GM18519 (cell line): ENCODE measurements at regions not wholly inside any gene's neighbourhood (a gene's known extent, or its start where the extent isn't known, plus 50 kb on each side); places are given as distances from the start of the nearest gene placed in this dataset.
"Not testable (repeated sequence)": the region's sequence is repeated elsewhere in the genome, so short reads cannot be mapped to it uniquely, and the experiment has no call there.

Experiments
- ATAC-seq: cut with Tn5 transposase; IDR thresholded peaks from one replicate; pipeline ENCODE4 v1.9.1; 2021; ENCODE audit warnings: mild to moderate bottlenecking, moderate library complexity; ENCODE audit not compliant: unreplicated experiment, low FRiP score

DNA sequence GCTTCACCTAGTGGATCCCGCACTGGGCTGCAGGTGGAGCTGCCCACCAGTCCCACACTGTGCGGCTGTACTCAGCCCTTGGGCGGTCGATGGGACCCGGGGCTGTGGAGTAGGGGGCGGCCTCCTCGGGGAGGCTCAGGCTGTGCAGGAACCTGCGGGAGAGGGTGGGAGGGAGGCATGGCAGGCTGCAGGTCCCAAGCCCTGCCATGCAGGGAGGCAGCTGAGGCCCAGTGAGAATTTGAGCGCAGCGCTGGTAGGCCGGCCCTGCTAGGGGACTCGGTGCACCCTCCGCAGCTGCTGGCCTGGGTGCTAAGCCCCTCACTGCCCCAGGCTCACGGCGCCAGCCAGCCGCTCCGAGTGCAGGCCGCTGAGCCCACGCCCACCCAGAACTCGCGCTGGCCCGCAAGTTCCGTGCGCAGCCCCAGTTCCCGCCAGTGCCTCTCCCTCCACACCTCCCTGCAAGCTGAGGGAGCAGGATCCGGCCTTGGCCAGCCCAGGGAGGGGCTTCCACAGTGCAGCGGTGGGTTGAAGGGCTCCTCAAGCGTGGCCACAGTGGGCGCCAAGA is 1407.6 kb downstream of the EPHA7 start:
- no peak for ATAC-seq

DNA sequence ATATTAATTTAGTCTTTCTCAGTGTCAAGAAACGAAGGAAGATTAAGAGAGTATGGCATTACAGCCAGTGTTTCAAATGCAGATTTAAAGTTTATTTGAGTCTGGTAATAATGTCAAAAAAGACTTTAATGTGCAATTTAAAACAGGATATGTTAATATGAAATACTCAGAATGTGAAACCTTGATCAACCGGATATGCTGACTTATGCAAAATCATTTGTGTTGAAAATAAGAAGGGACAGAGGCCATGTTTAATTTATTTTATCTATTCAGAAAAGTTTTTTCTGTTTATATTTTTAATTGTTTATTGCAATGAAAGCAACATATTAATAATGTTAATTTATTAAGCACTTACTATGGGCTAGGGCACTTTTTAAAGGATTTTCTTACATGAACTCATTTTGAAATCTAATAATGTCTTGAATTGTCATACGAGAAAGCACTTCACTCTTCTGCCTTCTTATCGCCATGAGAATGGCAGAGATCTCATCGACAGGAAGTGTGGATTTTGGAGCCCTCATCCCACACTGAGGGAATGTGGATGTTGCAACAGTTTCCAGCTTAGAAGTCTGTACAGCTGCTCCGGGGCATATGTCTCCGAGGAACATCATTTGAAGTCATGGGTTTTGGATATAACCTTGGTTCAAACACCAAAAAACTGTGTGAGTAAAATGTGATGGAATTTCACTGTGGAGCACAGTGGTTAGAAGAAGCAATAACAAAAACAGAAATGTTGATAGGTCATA is 1410.4 kb downstream of the EPHA7 start:
- ATAC-seq, result no peak

DNA sequence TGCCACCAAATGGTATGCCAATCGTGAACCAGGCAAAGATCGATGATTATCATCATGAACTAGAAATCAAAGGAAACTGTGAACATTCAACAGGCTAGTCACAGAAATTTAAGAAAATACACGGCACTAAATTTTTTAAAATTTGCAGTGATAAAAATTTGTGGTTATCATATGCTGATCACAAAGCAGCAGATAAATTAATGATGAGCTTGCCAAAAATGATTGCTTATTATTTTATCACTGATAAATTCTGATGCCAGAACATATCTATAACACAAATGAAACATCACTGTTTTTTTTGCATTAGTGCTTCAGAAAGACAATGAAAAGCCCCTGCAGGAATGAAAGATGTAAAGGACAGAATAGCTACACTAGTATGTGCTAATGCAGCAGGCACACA is 1413.2 kb upstream of the MAP3K7 start:
- no peak for ATAC-seq

DNA sequence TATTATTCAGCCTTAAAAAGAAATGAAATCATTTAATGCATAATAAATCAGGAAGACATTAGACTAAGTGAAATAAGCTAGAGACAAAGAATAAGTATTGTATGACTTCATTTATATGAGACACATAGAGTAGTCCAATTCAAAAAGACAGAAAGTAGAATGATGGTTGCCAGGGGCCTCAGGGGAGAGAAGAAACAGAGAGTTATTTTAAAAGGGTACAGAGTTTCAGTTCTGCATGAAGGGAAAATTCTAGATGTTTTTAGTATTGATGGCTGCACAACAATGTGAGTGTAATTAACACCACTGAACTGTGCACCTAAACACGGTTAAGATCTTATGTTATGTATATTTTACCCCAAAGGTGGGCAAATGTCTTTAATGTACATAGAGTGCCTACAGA is 1407.9 kb upstream of the MAP3K7 start:
- ATAC-seq, result no peak

DNA sequence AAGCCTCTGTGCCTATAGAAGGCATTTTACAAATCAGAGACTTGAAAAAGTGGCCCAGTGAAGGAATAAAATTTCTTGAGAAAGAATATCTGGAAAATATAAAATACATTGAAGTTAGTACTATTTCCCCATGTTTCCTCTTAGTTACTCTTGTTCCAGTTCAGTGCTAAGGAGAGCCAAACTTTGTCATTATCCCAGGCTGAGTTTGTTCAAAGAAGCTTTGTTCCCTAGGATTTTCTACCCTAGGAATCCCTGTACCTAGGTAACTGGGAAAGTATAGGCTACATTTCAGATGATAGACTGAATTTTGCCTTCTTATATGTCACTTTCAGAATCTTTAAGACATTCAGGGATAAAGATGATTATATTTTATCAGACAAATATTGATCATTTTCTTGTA is 1395.7 kb upstream of the MAP3K7 start:
- ATAC-seq, result no peak

DNA sequence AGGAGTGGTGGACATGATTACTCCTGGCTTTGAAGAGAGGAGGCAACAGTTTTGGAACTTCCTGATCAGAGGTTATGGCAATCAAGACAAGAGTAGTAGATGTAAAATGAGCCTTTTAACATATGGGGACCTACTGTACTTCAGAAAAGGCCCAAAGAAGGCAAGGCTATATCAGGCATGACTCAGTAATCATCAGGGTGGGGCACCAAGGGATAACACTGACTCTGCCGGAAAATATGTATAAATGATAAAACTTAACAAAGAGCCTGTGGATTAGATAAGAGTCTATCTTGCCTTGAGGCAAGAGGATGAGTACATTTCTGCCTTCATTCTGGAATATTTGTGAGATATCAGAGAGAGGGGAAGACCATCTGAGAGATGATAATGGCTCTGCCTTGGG is 1389.9 kb upstream of the MAP3K7 start:
- no peak for ATAC-seq

DNA sequence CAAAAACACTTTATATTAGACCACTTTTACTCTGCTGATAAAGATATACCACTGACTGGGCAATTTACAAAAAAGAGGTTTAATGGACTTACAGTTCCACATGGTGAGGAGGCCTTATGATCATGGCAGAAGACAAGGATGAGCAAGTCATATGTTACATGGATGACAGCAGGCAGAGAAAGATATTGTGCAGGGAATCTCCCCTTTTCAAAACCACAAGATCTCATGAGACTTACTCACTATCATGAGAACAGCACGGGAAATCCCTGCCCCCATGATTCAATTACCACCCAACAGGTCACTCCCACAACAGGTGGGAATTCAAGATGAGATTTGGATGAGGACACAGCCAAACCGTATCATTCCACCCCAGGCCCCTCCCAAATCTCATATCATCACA is 1383.8 kb upstream of the MAP3K7 start:
- no peak for ATAC-seq

DNA sequence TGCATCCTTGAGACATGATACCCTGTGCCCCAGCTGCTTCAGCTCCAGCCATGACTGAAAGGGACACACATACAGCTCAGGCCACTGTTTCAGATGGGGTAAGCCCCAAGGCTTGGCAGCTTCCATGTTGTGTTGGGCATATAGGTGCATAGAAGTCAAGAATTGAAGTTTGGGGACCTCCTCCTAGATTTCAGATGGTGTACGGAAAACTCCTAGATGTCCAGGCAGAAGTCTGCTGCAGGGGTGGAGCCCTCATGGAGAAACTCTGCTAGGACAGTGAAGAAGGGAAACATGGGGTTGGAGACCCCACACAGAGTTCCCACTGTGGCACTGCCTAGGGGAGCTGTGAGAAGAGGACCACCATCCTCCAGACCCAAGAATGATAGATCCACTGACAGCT is 1379.0 kb upstream of the MAP3K7 start:
- ATAC-seq, result no peak

DNA sequence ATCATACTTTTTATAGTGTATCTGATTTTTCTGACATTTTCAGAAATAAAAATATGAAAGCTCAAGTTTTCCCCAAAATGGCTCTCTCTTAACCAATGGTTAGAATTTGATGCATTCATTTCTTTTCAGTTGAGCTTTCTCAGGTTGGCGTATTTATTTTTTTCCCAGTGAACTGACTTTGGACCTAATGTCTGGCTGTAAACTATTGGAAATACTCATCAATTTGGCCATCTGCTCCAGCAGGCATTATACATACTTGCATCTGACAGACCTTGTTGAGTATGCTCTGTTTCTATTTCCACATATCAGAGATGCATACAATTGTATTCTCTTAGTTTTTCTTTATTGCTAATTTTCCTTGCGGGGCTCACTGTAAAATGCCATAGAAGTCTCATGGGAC is 1374.8 kb upstream of the MAP3K7 start:
- no peak for ATAC-seq

DNA sequence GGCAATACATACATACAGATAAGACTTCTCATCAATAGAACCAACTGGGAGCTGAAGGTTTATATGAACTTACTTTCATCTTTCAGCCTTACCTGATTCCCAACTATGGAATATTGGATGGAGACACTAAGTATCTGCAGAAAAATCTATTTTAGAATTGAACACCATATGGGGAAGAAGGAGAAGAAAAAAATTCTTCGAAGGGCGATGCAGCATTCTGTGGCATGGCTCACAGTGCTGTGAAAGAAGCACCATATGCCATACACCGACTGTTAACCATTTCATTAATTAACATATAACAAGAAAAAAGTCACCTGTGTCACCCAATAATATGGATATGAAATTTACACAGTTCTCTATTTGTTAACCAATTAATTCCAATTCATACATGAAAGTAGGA is 1374.4 kb upstream of the MAP3K7 start:
- ATAC-seq, result no peak

DNA sequence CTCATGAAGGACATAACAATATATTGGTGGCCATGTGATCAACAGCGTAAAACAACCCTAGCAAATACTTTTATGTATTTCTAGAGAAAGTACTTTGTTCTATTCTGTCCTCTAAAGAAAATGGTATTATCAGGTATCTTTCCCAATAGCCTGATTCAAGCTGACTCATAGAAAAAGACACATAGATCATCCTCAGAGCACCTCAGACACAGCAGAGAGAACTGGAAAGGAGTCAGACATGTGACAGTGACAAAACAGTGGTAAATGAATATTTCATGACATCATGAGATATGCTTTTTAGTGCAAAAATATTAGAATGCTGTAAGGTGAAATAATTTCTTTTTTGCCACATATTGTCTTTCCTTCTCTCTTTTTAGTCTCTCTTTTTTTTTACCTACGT is 1355.0 kb upstream of the MAP3K7 start:
- no peak for ATAC-seq

DNA sequence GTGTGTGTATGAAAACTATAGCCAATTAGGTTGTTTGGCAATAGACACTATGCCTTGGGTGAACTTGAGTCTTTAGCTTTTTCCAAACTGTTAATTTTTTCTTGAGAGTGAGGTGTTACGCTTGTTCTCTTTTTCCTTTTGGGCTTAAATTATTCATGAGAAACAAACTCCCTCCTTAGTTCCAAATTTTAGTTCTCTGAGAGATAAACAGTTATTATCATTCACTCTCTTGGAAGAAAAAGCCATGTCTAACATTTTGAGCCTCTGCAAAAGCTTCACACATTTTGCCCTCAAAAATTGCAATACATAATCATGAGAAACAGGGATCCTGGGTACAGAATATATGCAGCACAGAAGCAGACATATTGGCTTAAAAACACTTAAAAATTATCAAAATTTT is 1353.9 kb upstream of the MAP3K7 start:
- ATAC-seq, result no peak

DNA sequence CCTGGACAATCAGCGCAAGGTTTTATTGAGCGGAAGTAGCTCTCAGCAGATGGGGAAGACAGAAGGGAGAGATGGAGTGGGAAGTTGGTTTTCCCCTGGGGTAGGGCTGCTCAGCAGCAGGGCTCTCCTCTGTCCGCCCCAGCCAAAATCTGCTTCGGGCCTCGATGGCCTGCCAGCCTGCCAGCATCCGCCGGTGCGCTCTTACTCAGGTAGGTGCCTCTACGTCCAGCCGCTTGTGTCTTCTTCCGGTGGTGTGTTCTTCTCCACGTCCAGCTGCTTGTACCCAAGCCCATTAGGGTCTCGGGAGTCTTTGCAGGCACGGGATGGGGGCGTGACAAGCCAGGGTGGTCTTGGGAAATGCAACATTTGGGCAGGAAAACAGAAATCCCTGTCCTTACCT is 1340.0 kb upstream of the MAP3K7 start:
- ATAC-seq, result no peak

DNA sequence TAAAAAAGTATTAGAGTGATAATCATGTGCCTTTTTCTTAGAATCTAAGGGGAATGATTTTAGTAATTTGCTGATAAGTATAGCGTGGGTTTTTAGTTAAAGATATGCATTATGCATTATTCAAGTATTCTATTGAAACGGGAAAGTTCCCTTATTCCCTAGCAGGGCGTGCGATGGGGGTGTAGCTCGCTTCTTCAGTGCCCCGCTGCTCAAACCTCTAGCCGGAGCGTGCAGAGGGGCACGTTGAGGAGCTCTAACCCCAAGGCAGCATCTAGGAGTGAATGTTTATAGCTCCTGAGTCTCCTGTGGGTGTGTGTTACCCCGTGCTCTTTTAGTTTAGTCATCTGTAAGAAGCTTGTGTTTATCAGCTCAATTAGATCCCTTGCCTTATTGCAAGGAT is 1339.5 kb upstream of the MAP3K7 start:
- ATAC-seq, result no peak

DNA sequence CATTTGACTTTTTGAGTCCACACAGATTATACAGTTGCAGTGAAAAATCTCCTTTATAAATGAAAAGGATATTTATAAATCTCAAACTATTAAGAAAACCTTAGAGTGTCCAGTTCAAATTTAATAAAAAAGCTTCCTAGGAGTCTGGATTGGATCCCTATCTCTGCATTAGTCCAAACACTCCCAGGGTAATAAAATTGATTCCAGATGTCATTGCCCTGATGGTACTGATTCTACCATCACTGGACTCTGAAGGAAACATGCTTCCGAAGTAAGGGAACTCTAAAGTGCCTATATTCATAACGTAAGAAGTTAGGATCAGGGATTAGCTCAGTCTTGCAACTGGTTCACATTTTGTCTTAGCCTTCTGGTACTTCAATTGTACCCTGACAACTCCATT is 1325.1 kb upstream of the MAP3K7 start:
- no peak for ATAC-seq

DNA sequence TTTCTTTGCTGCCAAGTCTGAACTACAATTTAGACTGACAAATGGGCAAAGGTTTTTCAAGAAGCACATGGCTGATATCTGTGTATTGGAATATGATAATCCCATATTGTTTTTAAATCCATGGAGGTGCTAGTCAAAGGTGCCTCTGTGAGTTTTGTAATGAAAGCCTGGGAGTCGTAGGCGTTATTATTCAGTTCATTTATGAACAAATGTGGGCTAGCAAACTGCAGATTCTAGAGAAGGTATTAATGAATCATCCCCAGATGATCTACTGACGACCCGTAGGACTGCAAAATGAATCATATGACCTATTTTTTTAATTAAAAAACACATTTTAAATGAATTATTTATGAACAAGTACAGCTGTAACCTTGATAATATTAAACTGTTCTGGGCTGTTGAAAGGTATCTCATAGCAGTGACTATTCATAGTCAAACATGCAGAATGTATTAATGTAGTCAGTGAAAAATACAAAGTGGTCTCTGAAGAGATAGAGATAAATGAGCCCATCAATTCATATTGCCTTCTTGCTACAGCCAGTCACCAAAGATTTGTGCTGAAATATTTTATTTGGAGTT is 1317.8 kb upstream of the MAP3K7 start:
- ATAC-seq, result no peak

DNA sequence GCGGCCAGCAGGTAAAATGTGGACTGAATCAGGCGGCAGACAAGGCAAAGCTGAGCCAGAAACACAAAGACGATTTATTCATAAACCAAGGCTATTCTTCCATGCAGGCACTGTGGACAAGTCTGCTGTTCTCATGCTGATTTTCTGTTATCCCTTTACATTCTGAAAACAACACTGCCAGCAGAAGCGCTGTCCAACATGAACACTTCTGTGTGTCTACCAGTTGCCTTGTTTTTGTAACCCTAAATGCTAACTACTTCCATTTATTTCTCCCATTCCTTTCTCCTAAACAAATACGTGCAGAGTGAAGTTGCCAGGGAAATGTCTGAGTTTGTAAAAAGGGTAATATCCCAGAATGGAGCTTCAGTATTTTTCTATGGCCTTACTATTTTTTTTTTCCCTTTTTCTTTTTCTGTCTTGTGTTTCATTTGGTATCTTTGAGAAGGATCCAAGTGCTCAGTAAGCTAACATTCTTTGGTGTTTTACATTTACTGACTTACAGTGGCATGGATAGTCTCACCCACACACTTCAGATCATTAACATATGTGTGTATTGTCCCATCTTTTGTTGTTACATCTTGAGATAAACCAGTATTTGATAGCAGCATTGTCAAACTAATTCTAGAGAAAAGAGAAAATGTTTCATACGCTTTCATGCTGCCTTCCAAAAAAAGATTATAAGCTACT is 1308.9 kb upstream of the MAP3K7 start:
- no peak for ATAC-seq

DNA sequence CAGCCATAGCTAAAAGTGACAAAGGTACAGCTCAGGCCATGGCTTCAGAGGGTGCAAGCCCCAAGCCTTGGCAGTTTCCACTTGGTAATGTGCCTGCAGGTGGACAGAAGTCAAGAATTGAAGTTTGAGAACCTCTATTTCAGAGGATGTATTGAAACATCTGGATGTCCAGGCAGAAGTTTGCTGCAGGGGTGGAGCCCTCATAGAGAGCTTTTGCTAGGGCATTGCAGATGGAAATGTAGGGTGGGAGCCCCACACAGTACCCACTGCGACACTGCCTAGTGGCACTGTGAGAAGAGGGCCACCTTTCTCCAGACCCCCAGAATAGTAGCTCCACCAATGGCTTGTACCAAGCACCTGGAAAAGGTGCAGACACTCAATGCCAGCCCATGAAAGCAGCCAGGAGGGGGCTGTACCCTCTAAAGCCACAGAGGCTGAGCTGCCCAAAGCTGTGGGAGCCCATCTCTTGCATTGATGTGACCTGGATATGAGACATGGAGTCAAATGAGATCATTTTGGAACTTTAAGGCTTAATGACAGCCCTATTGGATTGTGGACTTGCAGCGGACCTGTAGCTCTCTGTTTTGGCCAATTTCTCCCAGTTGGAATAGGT is 1299.4 kb upstream of the MAP3K7 start:
- ATAC-seq, result no peak

DNA sequence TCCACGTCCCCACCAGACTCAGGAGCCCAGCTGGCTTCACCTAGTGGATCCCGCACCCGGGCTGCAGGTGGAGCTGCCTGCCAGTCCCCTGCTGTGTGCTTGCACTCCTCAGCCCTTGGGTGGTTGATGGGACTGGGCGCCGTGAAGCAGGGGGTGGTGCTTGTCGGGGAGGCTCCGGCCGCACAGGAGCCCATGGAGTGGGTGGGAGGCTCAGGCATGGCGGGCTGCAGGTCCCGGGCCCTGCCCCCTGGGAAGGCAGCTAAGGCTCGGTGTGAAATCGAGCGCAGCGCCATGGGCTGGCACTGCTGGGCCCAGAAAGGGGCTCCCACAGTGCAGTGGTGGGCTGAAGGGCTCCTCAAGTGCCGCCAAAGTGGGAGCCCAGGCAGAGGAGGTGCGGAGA is 1294.9 kb upstream of the MAP3K7 start:
- ATAC-seq, result not testable (repeated sequence)

DNA sequence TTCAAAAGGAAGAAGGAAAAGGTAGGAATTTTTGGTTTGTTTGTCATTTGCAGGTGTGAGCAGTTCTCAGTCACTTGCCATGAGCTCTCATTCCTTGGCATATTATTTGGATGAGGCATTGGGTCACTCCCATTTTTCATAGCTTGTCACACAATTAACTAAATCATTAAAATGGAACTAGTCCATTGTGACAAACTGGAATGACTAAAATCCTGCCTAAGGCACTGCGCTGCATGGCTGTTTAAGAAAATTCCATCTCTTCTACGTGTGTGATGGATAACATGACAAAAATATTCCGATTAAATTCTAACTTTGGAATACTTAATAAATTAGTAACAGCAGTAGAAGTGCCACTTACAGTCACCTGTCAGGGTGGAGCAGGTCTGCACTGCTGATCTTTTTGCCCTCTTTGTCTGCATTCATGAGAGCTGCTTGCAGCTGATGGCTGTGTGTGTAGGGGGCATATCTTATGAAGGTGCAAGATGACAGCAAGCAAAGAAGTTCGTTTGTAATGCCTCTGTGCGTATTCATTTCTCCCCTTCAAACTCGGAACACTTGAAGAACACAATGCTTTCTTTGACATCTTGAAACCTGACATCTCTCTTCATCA is 1292.6 kb upstream of the MAP3K7 start:
- no peak for ATAC-seq

DNA sequence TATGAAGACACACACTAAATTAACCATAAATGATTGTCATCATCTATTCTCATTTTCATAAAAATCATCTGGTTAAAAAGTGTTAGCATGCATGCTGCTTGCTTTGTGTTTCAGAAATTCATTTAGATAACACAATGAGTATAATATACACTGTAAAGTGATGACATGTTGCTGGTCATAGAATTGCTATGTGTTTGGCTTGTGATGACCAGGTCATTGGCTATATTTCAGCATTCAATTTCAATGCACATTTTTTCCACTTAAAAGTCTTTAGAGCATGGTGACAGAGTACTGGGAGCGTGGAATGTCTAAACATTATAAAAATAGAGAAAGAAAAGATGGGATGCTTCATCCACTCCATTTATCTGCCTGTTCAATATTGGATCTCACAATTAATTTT is 1291.1 kb upstream of the MAP3K7 start:
- no peak for ATAC-seq
